ENCODE measurements at regions not wholly inside any gene's neighbourhood (a gene's known extent, or its start where the extent isn't known, plus 50 kb on each side); places are given as distances from the start of the nearest gene placed in this dataset.

DNA sequence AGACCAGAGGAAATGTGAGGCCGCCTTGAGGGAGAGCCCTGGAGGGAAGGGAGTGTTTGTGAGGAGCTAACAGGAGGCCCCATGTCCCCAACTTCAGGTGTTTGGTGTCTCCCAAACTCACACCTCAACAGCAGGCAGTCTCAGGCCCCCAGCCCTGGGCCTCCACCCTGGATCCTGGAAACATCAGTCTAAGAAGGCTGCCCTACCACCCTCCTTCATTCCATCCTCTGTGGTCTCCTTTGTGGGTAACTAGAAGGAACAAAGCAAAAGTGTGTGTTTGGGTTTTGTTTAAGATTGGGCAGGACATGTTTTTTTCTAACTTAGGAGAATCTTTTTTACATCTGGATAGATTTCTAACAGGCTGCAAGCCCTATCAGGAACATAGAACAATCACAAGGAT lies 404.3 kb downstream of the BCL11A start:
- TF ChIP-seq POLR2A (IDR thresholded peaks at IDR 0.05) = no peak
- no peak for TF ChIP-seq EP300 (IDR thresholded peaks at IDR 0.05)
- TF ChIP-seq, protein P1, sequence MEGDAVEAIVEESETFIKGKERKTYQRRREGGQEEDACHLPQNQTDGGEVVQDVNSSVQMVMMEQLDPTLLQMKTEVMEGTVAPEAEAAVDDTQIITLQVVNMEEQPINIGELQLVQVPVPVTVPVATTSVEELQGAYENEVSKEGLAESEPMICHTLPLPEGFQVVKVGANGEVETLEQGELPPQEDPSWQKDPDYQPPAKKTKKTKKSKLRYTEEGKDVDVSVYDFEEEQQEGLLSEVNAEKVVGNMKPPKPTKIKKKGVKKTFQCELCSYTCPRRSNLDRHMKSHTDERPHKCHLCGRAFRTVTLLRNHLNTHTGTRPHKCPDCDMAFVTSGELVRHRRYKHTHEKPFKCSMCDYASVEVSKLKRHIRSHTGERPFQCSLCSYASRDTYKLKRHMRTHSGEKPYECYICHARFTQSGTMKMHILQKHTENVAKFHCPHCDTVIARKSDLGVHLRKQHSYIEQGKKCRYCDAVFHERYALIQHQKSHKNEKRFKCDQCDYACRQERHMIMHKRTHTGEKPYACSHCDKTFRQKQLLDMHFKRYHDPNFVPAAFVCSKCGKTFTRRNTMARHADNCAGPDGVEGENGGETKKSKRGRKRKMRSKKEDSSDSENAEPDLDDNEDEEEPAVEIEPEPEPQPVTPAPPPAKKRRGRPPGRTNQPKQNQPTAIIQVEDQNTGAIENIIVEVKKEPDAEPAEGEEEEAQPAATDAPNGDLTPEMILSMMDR (IDR thresholded peaks at IDR 0.05) = no peak
- H3K4me3 ChIP-seq = no peak overlapping the region
- DNase-seq = no peak
- no peaks in the 10 kb centered on the region for H3K27me3 ChIP-seq
- intact Hi-C loops (cut with DNase I) = no loop called here
- H3K27ac ChIP-seq = no peak overlapping the region
- WGBS, 3 donors = 82 to 93% (median 83%) methylated on average over 1 of the region's 1 CpG
- no peaks in the 10 kb centered on the region for H3K9me3 ChIP-seq
- H3K4me1 ChIP-seq (ENCODE audit: insufficient read depth) = no peaks in the 10 kb centered on the region
- no peaks in the 10 kb centered on the region for H3K36me3 ChIP-seq

DNA sequence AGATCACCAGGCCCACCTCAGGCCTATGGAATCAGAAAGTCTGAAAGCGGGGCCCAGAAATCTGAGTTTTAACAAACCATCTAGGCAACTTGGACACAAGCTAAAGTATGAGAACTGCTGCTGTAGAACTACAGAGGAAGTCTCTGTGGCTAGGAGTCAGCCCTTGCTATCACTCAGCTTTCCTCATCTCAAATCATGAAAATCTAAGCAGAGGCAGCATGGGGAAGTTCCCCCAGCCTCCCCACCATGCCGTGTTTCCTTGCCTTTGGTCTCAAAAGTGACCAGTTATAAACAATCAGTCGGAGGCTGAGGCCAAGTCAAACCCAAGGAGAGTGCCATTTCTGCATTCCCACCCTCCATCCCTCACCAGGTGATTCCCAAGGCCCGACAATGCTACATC lies 404.7 kb downstream of the BCL11A start:
- Histone ChIP-seq H3K9me3 (no peaks in the 10 kb centered on the region), H3K27me3 (no peaks in the 10 kb centered on the region), H3K4me1 (ENCODE audit: insufficient read depth) (no peaks in the 10 kb centered on the region), H3K27ac (no peak overlapping the region), H3K36me3 (no peaks in the 10 kb centered on the region), H3K4me3 (no peak overlapping the region)
- DNase-seq = no peak
- intact Hi-C loops (cut with DNase I) = no loop called here
- no peak for TF ChIP-seq EP300 (IDR thresholded peaks at IDR 0.05)
- WGBS, 3 donors = 73 to 86% (median 86%) methylated on average over 4 of the region's 4 CpGs

DNA sequence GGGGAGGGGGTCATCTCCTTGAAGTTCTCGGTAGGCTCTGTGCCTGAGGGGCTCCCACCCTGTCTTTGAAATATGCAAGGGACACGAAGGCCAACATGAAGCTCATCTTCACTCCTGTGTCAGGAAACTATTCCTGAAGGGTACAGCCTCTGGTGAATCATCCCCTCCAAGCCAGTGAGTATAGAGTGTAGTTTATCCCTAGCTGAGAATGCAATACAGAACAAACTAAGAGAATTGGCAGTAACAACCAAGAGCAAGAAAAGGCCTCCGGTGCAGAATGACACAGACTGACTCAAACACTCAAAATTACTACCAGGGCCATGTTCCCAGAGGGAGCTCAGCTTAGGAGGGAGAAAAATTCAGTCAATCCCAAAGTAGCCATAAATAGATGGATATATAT lies 413.3 kb downstream of the BCL11A start:
- Histone ChIP-seq H3K4me3 (no peak overlapping the region), H3K9me3 (no peaks in the 10 kb centered on the region), H3K36me3 (no peaks in the 10 kb centered on the region), H3K4me1 (ENCODE audit: insufficient read depth) (no peaks in the 10 kb centered on the region), H3K27me3 (no peaks in the 10 kb centered on the region), H3K27ac (no peak overlapping the region)
- no peak for DNase-seq
- WGBS, 3 donors = 42 to 49% (median 47%) methylated on average over 3 of the region's 3 CpGs
- TF ChIP-seq, protein P1 (IDR thresholded peaks at IDR 0.05) = no peak
- no peak for TF ChIP-seq POLR2A (IDR thresholded peaks at IDR 0.05)
- no peak for TF ChIP-seq EP300 (IDR thresholded peaks at IDR 0.05)
- intact Hi-C loops (cut with DNase I) = no loop called here

DNA sequence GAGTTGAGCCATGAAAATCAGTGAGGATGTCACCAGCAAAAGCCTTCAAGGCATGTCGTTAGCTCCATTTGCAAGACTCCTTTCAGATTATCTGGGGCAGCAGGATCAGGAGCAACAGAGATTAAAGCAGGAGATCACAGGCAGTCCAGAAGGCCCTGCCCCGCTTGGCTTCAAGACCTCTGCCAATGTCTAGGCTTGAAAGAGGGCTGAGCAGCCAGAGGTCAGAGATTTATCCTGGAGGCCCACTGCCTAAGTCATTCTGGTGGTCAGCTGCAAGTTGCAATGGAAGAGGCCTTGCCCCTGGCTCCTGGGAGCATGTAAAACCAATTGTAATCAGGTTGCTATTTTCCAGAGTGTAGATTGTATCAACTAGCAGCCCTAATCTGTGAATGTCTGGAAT lies 416.5 kb downstream of the BCL11A start:
- Histone ChIP-seq H3K27me3 (no peaks in the 10 kb centered on the region), H3K27ac (no peak overlapping the region), H3K4me3 (no peak overlapping the region), H3K4me1 (ENCODE audit: insufficient read depth) (no peaks in the 10 kb centered on the region), H3K9me3 (no peaks in the 10 kb centered on the region), H3K36me3 (no peaks in the 10 kb centered on the region)
- intact Hi-C loops (cut with DNase I) = no loop called here
- WGBS, 3 donors = 78 to 88% (median 80%) methylated on average over 2 of the region's 2 CpGs
- no peak for TF ChIP-seq POLR2A (IDR thresholded peaks at IDR 0.05)
- TF ChIP-seq, protein P1 (IDR thresholded peaks at IDR 0.05) = no peak
- TF ChIP-seq EP300 (IDR thresholded peaks at IDR 0.05) = no peak
- no peak for DNase-seq

DNA sequence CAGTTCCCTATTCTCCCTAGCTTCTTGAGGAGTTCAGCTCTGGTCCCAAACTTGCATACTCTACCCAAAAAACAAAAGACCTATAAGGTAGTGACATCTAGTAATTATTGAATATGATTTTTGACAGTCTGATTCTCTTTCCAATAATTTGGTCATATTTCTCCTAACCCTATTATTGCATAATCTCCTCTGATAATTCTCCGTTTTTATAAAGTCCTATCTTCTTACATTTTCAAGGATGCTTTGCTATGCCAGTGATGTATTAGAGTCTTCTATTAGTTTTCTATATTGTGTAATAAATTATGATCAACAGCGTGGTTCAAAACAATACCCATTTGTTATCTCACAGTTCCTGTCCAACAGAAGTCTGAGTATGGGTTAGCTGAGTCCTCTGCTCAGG lies 426.3 kb downstream of the BCL11A start:
- H3K27ac ChIP-seq = no peak overlapping the region
- H3K36me3 ChIP-seq = no peaks in the 10 kb centered on the region
- DNase-seq = no peak
- 62 to 81% (median 72%) methylated on average over 2 of the region's 2 CpGs for WGBS, 3 donors
- H3K4me3 ChIP-seq = no peak overlapping the region
- no peaks in the 10 kb centered on the region for H3K27me3 ChIP-seq
- TF ChIP-seq POLR2A (IDR thresholded peaks at IDR 0.05) (no peak), EP300 (IDR thresholded peaks at IDR 0.05) (no peak)
- TF ChIP-seq, protein P1 (IDR thresholded peaks at IDR 0.05) = no peak
- H3K9me3 ChIP-seq = no peaks in the 10 kb centered on the region
- intact Hi-C loops (cut with DNase I) = no loop called here
- no peaks in the 10 kb centered on the region for H3K4me1 ChIP-seq (ENCODE audit: insufficient read depth)
